ENCODE measurements at regions not wholly inside any gene's neighbourhood (a gene's known extent, or its start where the extent isn't known, plus 50 kb on each side); places are given as distances from the start of the nearest gene placed in this dataset.
"Not testable (repeated sequence)": the region's sequence is repeated elsewhere in the genome, so short reads cannot be mapped to it uniquely, and the experiment has no call there.

DNA sequence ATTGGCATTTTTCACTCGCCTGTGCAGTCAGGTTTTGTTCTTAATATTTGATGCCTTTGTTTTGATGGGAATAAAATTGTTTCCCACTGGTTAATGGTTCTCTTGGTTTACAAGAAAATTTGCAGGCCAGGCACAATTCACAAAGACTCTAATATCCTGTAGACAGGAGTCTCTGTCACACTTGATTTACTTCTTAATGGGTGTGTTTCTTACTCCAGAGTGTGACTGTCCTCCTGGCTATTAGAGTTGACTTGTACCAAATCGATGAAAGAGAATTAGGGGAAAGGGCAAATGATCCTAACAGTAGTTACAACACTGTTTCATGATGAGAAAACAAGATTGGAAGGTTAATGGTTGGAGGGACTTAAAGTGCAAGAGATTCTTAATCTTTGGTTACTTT, 142.8 kb upstream of the SV2C start:
- no peak for DNase-seq

DNA sequence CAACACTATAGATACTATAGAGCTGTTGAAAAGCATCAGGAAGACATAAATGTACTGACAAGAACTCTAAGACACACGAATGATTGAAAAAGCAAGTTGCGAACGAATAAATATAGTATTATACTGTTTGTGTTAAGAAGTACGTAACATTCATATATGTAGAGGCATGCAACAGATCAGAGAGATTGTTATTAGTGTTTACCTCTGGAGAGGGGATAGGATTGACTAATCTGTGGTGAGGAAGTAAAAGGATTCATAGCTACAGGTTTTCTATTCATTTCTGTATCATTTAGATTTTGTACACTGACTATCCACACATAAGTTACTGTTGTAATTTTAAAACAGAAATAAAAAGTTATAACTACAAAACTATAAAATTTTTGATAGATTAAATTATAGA, 147.6 kb upstream of the SV2C start:
- DNase-seq = no peak

DNA sequence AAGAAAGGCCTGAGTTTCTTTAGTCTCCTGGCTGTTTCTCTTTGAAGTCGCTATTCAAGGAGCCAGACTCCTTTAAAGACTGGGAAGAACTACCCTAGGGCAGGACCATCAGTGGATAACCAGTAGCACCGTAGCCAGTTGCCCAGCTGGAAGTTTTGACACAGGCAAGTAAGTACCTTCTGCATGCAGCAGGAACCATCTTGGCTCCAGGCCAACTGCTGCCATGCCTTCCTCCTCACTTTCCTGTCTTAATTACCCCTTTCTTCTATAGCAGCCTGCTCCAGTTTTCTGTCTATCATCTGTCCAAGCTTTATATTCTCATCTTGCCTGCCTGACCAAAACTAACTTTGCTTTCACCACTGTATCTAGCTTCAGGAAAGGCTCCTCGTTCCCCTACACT, 149.7 kb upstream of the SV2C start:
- DNase-seq = peak; percentile 54

DNA sequence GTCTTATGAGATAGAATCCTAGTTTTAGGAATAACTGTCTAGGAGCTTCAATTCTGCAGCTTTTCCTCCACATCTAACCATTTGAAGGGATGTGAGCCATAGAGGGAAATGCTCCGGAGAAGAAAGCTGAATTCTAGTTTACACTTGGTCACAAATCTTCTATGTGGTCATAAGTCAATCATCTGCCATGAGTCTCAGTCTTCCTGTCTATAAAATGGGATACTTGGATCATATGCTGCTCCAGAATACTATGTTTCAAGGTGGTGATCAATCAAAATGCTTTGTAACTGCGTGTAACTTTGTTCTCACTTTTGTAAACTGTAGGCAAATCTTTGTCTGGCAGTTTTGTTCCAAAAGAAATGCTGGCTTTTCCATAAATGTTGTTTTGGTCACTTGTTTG, 152.0 kb upstream of the SV2C start:
- DNase-seq = no peak

GRCh38 chr5:75928992-75929391, 154.2 kb upstream of the SV2C start:
- no peak for DNase-seq

- no peak for DNase-seq
Measured at GRCh38 chr5:75922480-75922879, 160.7 kb upstream of the SV2C start.

DNA sequence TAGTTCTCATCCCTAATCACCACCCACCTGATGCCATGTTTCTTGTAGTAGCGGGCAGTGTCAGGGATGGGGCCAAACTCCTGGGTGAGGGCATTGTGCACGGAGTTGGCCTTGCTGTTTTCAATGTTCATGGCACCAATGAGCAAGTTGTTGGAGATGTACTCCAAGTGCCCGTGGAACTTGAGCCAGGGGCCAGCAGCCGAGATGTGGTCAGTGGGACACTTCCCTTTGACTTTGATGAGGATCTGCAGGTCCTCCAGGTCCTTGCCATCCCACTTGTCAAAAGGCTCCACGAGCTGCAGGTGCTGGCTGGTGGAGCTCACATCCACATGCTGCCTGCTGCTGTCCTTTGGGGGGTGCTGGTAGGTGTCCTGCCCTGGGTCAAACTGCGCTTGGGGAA, 162.2 kb upstream of the SV2C start:
- no peak for DNase-seq

GRCh38 chr5:75916144-75916543, 167.0 kb upstream of the SV2C start:
- DNase-seq = no peak

GRCh38 chr5:75909223-75909622, 174.0 kb upstream of the SV2C start:
- no peak for DNase-seq

- DNase-seq = no peak
Measured at GRCh38 chr5:75907651-75908050, 175.5 kb upstream of the SV2C start.

GRCh38 chr5:75894482-75894881, 177.2 kb upstream of the POC5 start:
- DNase-seq = no peak

GRCh38 chr5:75891736-75892135, 174.5 kb upstream of the POC5 start:
- DNase-seq = no peak

- no peak for DNase-seq
Measured at GRCh38 chr5:75891020-75891419, 173.8 kb upstream of the POC5 start.

DNA sequence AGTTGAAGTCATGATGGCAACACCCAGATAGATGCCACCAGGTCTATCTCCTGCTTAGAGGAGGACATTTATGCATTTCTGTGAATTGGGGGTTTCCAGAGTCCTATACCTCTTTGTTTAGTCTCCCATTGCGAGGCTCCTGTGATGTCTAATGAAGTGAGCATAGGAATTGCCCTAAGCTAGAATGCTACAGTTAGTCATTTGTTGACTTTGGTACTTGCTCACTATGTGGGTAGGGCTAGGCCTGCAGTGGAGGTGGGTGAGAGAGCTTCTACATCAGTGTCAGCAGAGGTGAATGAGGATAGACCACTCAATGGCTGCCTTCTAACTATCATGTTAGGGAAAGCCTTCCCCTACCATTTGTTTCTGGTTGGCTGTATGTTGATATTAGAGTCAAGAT, 173.3 kb upstream of the POC5 start:
- DNase-seq = no peak

DNA sequence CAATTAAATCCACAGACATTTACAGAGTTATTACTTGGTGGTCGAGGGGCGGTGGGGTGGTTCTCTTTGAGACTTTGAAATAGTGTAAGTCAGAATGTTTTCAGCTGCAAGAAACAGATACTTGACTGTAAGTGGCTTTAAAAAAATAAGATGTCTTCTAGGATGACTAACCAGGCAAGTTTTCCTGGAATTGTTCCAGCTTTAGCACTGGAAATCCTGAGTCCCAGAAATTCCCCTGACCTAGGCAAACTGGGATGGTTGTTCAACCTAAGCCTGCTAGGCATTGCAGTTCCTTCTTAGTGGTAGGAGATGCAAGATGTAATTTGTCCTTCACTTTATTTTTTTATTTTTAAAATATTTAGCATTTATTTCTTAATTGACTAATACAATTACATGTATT, 169.5 kb upstream of the POC5 start:
- no peak for DNase-seq

GRCh38 chr5:75885849-75886596, 168.8 kb upstream of the POC5 start:
- DNase-seq = peak; percentile 3

DNA sequence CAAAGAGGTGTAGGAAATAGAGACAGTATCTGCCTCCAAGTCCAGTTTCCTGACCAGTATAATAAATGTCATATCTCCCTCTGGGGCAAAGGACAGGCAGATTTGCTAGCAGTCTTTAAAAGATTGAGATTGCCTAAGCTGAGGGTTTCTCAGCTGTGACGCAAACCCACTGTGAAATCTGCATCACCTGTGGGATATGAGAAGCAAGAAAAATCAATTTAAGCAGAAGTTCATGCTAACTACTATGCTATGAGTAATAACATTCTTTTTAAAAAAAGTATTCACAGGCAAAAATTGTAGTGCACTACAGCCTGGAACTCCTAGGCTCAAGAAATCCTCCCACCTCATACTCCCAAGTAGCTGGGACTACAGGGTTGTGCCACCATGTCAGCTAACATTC, 168.1 kb upstream of the POC5 start:
- DNase-seq = no peak

- DNase-seq = no peak
Measured at GRCh38 chr5:75869891-75870290, 152.7 kb upstream of the POC5 start.

DNA sequence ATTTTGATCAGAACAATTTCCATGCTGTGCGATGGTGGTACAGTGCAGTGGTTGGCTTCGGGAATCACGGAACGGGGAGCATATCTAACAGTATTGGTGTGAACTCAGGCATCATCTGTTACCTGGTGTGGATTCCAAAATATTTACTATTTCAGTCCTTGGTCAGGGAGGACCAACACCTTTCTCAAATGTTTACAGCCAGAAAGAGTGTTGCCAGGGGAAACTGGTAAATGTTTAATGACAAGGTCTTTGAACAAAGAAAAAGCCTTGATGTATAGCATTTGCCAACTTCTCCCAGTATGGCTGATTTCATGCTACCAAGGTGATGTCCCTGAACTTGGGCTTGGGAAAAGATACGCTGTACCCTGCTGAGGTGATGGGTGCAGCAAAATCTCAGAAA, 145.6 kb upstream of the POC5 start:
- no peak for DNase-seq

DNA sequence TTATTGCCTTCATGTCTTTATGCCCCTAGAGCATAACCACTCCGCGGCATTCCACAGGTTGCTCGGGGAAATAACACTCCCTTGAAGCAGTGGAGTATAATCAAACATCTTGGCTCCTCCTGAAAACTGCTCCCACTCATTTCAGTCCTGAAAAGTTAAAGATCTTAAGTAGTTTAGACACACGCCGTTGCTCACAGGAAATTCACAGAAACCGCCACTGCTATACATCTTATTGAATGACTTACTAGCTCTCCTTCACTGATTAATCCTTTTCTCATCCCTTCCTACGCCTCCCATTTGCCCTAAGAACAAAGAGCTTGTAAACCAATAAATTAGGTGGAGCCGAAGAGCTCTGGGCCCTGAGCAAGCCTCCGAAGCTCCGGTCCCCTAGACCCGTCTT, 142.4 kb upstream of the POC5 start:
- not testable (repeated sequence) for DNase-seq

DNA sequence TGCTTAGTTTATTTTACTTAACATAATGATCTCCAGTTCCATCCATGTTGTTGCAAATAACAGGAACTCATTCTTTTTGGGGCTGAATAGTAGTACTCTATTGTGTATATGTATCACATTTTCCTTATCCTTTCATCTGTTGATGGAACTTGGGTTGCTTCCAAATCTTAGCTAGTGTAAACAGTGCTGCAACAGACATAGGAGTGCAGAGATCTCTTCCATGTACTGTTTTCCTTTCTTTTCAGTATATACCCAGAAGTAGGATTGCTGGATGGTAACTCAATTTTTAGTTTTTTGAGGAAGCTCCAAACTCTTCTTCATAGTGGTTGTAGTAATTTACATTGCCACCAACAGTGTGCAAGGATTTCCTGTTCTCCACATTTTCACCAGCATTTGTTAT, 138.8 kb upstream of the POC5 start:
- peak; percentile 67 for DNase-seq

- no peak for DNase-seq
Measured at GRCh38 chr5:75848077-75848476, 130.8 kb upstream of the POC5 start.

DNA sequence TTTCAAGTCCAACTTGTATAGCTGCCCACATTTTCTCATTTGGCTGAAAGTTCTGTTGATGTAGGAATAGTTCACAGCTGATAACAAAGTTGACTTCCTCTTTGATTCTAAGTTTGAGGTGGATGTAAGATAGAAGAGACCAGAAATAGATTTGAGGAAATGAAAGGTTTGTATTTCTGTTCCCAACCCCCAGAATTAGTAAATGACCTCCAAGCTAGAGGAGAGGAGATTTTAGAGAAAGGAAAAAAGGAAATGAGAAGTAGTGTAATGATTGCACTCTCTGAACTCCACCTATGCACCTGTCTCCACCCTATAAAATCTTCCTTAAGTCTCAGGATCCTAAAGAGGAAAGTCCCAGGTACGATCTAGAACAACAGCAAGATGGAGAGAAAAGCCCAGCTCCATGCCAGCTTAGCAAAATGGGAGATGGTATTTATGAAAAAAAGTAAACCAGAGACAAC, 130.4 kb upstream of the POC5 start:
- no peak for DNase-seq

GRCh38 chr5:75844301-75844700, 127.1 kb upstream of the POC5 start:
- no peak for DNase-seq

GRCh38 chr5:75843319-75843718, 126.1 kb upstream of the POC5 start:
- DNase-seq = no peak

Measured in NCI-H1105 treated with DMSO at 0.1 percent for 48 hours (cell line).